Fibroblast of lung (primary cell): ENCODE measurements at regions not wholly inside any gene's neighbourhood (a gene's known extent, or its start where the extent isn't known, plus 50 kb on each side); places are given as distances from the start of the nearest gene placed in this dataset.

ENCODE experiments used
- DNase-seq, 2 donors: peaks; one replicate each; pipeline versions ENCODE4 v3.0.0 to v3.0.0-alpha.2; 2010; ENCODE audit warnings: low read depth in 2 of 2
- H2AFZ ChIP-seq: 2 replicates; pipeline ENCODE4 v1.5.1; 2012; ENCODE audit warnings: low read length, control low read depth, inconsistent platforms
- H3K27ac ChIP-seq: 2 replicates; pipeline ENCODE4 v1.5.1; 2011; ENCODE audit warnings: low read length, control low read depth; ENCODE audit not compliant: insufficient read depth
- H3K27me3 ChIP-seq: 2 replicates; pipeline ENCODE4 v1.5.1; 2011; ENCODE audit warnings: mild to moderate bottlenecking, low read length; ENCODE audit not compliant: control insufficient read depth, insufficient read depth
- H3K36me3 ChIP-seq: 2 replicates; pipeline ENCODE4 v1.5.1; 2011; ENCODE audit warnings: low read length; ENCODE audit not compliant: control insufficient read depth, insufficient read depth
- H3K4me1 ChIP-seq: 2 replicates; pipeline ENCODE4 v1.5.1; 2011; ENCODE audit warnings: low read length; ENCODE audit not compliant: control insufficient read depth, insufficient read depth; ENCODE audit errors: extremely low read depth
- H3K4me2 ChIP-seq: 2 replicates; pipeline ENCODE4 v1.5.1; 2011; ENCODE audit warnings: low read length, control low read depth; ENCODE audit not compliant: insufficient read depth; ENCODE audit errors: extremely low read depth
- H3K4me3 ChIP-seq, 4 experiments: fragments of 200-600 bp in 1 of 4; sonication (generic) in 1 of 4; replicated peaks in 1 of 4; 2 replicates each; pipeline ENCODE4 v1.5.1; 2011 to 2016; ENCODE audit warnings: low read length in 4 of 4, low read depth in 3 of 4, mild to moderate bottlenecking in 3 of 4, control low read depth in 2 of 4, inconsistent platforms in 1 of 4, mixed read lengths in 1 of 4; ENCODE audit not compliant: insufficient read depth in 1 of 4; ENCODE audit errors: control extremely low read depth in 1 of 4
- H3K79me2 ChIP-seq: 2 replicates; pipeline ENCODE4 v1.5.1; 2012; ENCODE audit warnings: mild to moderate bottlenecking, low read length, inconsistent platforms; ENCODE audit not compliant: control insufficient read depth, insufficient read depth
- H3K9ac ChIP-seq: 2 replicates; pipeline ENCODE4 v1.5.1; 2011; ENCODE audit warnings: mild to moderate bottlenecking, low read length, control low read depth; ENCODE audit not compliant: insufficient read depth
- H3K9me3 ChIP-seq: 2 replicates; pipeline ENCODE4 v1.5.1; 2012; ENCODE audit warnings: low read depth, low read length; ENCODE audit not compliant: control insufficient read depth, insufficient read depth
- H4K20me1 ChIP-seq: 2 replicates; pipeline ENCODE4 v1.5.1; 2011; ENCODE audit warnings: low read length; ENCODE audit not compliant: control insufficient read depth, insufficient read depth; ENCODE audit errors: extremely low read depth
- EZH2 ChIP-seq: IDR thresholded peaks from 2 replicates; pipeline ENCODE4 v1.5.1; 2012; ENCODE audit warnings: low read length, control low read depth, mild to moderate bottlenecking; ENCODE audit errors: missing control alignments
- TF ChIP-seq, protein P1 (sequence below), 2 donors: IDR thresholded peaks in 1 of 2; conservative IDR thresholded peaks in 1 of 2; 1 replicate in 1 of 2; 2 replicates in 1 of 2; pipeline ENCODE4 v1.5.1; 2011 to 2012; ENCODE audit warnings: low read length in 2 of 2, control low read depth in 1 of 2, inconsistent platforms in 1 of 2, low read depth in 1 of 2, mild to moderate bottlenecking in 1 of 2

DNA sequence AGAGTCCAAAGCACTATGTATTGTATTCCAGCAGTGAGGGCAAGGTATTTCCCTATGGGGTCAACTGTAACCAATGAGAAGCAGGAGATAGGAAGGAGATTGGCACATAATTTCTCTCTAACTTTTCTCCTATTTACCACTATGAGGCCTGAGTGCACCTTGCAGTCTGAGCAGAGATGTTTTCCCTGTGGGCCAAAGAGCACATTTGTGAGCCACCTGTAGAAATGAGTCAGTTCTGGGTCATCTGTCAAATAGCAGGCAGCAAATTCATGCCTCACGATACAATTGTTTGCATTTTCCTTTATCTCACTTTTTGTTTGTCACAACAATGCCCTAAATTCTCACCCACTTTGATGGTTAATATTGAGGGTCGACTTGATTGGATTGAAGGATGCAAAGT lies 547.2 kb upstream of the NCAM2 start:
- H3K79me2 ChIP-seq = no peaks in the 10 kb centered on the region
- H3K4me1 ChIP-seq = no peaks in the 10 kb centered on the region
- no peak overlapping the region for H3K27ac ChIP-seq
- H2AFZ ChIP-seq = no peak overlapping the region
- H3K4me2 ChIP-seq = no peak overlapping the region
- H3K4me3 ChIP-seq = no peak overlapping the region
- no peaks in the 10 kb centered on the region for H3K9me3 ChIP-seq
- H4K20me1 ChIP-seq = no peaks in the 10 kb centered on the region
- H3K9ac ChIP-seq = no peak overlapping the region
- no peak for DNase-seq
- H3K36me3 ChIP-seq = no peaks in the 10 kb centered on the region
- TF ChIP-seq EZH2 = no peak
- TF ChIP-seq, protein P1, sequence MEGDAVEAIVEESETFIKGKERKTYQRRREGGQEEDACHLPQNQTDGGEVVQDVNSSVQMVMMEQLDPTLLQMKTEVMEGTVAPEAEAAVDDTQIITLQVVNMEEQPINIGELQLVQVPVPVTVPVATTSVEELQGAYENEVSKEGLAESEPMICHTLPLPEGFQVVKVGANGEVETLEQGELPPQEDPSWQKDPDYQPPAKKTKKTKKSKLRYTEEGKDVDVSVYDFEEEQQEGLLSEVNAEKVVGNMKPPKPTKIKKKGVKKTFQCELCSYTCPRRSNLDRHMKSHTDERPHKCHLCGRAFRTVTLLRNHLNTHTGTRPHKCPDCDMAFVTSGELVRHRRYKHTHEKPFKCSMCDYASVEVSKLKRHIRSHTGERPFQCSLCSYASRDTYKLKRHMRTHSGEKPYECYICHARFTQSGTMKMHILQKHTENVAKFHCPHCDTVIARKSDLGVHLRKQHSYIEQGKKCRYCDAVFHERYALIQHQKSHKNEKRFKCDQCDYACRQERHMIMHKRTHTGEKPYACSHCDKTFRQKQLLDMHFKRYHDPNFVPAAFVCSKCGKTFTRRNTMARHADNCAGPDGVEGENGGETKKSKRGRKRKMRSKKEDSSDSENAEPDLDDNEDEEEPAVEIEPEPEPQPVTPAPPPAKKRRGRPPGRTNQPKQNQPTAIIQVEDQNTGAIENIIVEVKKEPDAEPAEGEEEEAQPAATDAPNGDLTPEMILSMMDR (conservative IDR thresholded peaks at IDR 0.05 in 1 of 2, IDR thresholded peaks at IDR 0.05 in 1 of 2; ENCODE audit: low read depth in 1 of 2, low read length in 2 of 2) = no peak
- no peaks in the 10 kb centered on the region for H3K27me3 ChIP-seq

DNA sequence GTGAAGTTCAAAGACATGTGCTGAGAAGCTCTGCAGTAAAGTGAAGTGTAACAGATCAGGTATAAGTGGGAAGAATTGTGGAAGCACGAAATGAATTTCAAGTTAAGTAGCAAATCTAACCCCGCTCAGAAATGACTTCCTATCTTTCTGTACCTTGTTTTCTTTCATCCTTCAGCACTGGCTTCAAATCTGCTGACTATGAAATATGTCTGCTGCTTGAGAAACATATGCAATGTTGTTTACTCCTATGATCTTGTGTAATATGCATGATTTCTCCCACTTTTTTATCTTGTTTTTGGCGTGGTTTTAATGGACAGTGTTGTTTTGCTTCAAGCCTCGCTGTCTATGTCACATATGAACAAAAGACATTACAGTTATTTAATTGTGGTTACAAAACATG lies 545.3 kb upstream of the NCAM2 start:
- H3K4me3 ChIP-seq = no peak overlapping the region
- no peaks in the 10 kb centered on the region for H3K79me2 ChIP-seq
- H2AFZ ChIP-seq = no peak overlapping the region
- H3K4me1 ChIP-seq = no peaks in the 10 kb centered on the region
- TF ChIP-seq, protein P1 (conservative IDR thresholded peaks at IDR 0.05 in 1 of 2, IDR thresholded peaks at IDR 0.05 in 1 of 2; ENCODE audit: low read depth in 1 of 2, low read length in 2 of 2) = no peak
- no peak for TF ChIP-seq EZH2
- H3K4me2 ChIP-seq = no peak overlapping the region
- H4K20me1 ChIP-seq = no peaks in the 10 kb centered on the region
- DNase-seq = no peak
- H3K36me3 ChIP-seq = no peaks in the 10 kb centered on the region
- no peaks in the 10 kb centered on the region for H3K9me3 ChIP-seq
- H3K27me3 ChIP-seq = no peaks in the 10 kb centered on the region
- no peak overlapping the region for H3K9ac ChIP-seq
- no peak overlapping the region for H3K27ac ChIP-seq

DNA sequence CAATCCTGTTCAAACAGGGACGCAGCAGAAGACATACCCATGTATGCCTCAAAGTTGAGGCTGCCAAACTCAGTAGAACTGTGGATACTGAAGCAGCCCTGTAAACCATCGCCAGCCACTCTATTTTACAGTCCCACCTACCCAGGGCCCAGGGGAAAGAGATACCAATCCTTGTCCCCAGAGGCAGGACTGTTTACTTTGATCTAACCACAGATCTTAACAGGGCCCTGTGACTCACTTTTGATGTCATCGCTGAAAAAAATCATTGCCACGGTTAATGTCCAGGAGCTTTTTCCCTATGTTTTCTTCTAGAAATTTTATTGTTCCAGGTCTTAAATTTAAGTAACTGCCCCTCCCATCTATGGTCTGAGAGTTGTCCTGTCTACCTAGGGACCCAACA lies 538.4 kb upstream of the NCAM2 start:
- Histone ChIP-seq H3K27me3 (no peaks in the 10 kb centered on the region), H3K9ac (no peak overlapping the region)

More for the DNA sequence above, 538.4 kb upstream of the NCAM2 start:
- no peaks in the 10 kb centered on the region for H4K20me1 ChIP-seq
- H3K9me3 ChIP-seq = no peaks in the 10 kb centered on the region
- no peak for TF ChIP-seq EZH2
- TF ChIP-seq, protein P1 (conservative IDR thresholded peaks at IDR 0.05 in 1 of 2, IDR thresholded peaks at IDR 0.05 in 1 of 2; ENCODE audit: low read depth in 1 of 2, low read length in 2 of 2) = no peak
- H3K27ac ChIP-seq = no peak overlapping the region
- DNase-seq = no peak
- H3K79me2 ChIP-seq = no peaks in the 10 kb centered on the region
- no peaks in the 10 kb centered on the region for H3K4me1 ChIP-seq
- H3K4me3 ChIP-seq = no peak overlapping the region
- H2AFZ ChIP-seq = no peak overlapping the region
- H3K36me3 ChIP-seq = no peaks in the 10 kb centered on the region
- no peak overlapping the region for H3K4me2 ChIP-seq
